Fibroblast of the aortic adventitia (primary cell): ENCODE measurements at regions not wholly inside any gene's neighbourhood (a gene's known extent, or its start where the extent isn't known, plus 50 kb on each side); places are given as distances from the start of the nearest gene placed in this dataset.

Source experiments
- DNase-seq: peaks from one replicate; pipeline ENCODE4 v3.0.0-alpha.2; 2010; ENCODE audit warnings: low read depth
- H3K4me3 ChIP-seq: 2 replicates; pipeline ENCODE4 v1.5.1; 2011; ENCODE audit warnings: low read depth, mild to moderate bottlenecking, control low read depth, low read length, moderate library complexity
- TF ChIP-seq, protein P1 (sequence below): IDR thresholded peaks from 2 replicates; pipeline ENCODE4 v1.5.1; 2011; ENCODE audit warnings: mild to moderate bottlenecking, low read length, control low read depth, inconsistent platforms; ENCODE audit not compliant: insufficient read depth

DNA sequence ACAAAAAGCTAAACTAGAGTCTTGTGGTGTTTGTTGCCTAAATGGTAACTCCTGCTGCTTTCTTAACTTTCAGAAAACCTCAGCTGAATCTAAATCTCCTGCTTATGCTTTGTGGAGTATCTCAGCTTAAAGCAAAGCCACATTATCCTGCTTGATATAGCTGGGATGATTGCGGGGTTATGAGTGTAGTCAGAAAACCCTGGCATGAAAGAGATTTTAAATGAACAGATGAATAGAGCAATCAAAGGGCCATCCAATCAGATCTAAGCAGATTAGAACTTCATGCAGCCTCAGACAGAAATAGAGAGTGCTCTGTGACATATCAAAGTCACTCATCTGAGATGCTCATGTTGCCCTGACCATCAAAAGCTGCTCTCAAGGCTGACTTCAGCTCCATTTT lies 305.5 kb downstream of the DMRT2 start:
- no peak for DNase-seq
- no peak overlapping the region for H3K4me3 ChIP-seq
- TF ChIP-seq, protein P1, sequence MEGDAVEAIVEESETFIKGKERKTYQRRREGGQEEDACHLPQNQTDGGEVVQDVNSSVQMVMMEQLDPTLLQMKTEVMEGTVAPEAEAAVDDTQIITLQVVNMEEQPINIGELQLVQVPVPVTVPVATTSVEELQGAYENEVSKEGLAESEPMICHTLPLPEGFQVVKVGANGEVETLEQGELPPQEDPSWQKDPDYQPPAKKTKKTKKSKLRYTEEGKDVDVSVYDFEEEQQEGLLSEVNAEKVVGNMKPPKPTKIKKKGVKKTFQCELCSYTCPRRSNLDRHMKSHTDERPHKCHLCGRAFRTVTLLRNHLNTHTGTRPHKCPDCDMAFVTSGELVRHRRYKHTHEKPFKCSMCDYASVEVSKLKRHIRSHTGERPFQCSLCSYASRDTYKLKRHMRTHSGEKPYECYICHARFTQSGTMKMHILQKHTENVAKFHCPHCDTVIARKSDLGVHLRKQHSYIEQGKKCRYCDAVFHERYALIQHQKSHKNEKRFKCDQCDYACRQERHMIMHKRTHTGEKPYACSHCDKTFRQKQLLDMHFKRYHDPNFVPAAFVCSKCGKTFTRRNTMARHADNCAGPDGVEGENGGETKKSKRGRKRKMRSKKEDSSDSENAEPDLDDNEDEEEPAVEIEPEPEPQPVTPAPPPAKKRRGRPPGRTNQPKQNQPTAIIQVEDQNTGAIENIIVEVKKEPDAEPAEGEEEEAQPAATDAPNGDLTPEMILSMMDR, result no peak

DNA sequence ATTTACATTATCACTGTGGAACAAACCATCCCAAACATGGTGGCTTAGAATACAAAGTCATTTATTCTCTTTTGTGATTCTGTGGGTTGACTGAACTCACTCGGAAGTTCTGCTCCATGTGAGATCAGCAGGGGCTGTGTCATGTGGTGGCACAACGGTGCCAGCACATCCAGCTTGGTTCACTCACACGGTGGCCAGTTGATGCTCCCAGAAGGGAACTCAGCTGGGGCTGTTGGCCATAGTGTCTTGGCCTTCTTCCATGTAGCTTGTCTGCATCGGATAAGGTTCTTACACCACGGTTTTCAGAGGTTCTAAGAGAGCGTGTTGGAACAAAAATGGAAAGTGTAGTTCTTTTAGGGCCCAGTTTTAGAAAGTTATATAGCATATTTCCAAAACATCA lies 312.7 kb downstream of the DMRT2 start:
- no peak overlapping the region for H3K4me3 ChIP-seq
- no peak for DNase-seq
- TF ChIP-seq, protein P1, result no peak

DNA sequence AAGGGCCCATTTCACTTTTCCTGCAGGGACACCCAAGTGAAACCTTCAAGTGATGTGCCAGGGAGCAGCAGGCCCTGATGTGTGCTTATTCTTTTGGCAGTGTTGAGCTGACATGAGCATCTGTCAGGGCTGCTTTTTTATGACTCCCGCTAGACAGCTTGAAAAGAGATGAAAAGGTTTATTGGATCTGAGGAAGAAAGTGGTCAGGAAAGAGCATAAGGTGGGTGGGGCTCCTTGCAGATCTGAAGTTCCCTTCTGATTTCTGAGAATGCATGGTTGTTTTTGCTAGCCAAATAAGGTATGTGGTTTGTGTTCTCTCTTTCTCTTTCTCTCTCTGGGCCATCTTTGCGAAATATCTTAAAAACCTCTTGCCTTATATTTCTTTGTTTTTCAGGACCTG lies 316.1 kb downstream of the DMRT2 start:
- DNase-seq, result no peak
- no peak overlapping the region for H3K4me3 ChIP-seq
- TF ChIP-seq, protein P1, result no peak

DNA sequence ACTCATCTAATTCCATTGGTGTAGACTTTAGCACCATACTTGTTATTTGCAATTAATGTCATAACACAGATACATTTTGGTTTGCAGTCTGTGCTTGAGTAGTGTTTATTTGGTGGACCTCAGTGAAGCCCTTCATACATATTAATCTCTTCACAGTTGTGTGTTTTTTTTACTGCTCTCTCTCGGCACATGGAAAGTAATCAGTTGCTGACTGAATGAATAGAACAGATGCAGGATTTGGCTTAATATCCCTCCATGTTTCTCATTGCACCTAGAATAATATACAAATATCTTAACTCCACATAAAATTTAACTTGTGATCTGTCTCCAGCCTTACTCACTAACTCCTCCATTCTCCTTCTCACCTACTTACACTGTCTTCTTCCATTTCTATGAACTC lies 319.1 kb downstream of the DMRT2 start:
- no peak overlapping the region for H3K4me3 ChIP-seq
- no peak for DNase-seq
- TF ChIP-seq, protein P1, result no peak

DNA sequence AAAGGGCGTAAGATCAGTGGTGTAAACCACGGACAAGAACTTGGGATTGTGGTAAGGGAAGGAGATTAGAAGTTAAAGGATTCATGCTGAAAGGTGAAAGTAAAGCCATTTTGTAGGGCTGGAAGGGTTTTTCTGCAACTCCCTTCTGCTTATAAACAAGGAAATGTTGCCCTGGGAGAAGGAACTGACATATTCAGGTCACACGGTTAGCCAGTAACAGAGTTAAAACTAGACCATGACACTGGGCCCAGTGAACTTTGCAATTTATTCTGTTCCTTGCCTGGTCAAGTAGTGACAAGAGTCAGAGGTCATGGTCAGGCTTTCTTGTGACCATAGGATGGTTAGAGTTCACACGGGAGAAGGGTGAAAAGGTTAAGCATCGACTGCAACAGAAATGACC lies 323.3 kb downstream of the DMRT2 start:
- H3K4me3 ChIP-seq, result no peak overlapping the region
- DNase-seq, result no peak
- TF ChIP-seq, protein P1, result no peak

DNA sequence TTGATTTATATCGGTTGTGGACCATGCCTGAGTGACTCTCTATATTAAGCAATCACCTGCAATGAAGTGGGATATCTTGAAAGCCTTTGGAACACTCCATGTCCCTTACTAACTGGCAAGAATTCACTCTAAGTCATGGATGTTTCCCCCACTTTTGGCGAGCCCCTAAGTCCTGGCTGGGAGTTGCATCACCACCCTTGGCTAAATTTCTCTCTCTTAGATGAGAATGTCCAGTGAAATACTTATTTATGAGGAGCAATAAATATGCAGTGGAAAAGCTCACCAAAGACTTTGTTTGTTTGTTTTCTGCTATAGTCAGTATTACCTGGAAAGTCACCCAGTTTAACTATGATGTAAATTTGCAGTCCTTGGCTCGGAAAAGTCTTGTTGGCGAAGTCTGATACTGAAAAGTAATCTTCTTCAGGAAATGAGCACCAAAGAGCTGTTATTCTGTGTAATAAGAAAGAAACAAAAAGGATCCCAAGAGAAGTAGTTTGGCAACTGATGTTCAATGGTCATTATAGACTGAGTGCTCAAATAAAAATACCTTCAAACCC lies 333.8 kb downstream of the DMRT2 start:
- no peak for DNase-seq
- H3K4me3 ChIP-seq, result no peak overlapping the region
- TF ChIP-seq, protein P1, result no peak

DNA sequence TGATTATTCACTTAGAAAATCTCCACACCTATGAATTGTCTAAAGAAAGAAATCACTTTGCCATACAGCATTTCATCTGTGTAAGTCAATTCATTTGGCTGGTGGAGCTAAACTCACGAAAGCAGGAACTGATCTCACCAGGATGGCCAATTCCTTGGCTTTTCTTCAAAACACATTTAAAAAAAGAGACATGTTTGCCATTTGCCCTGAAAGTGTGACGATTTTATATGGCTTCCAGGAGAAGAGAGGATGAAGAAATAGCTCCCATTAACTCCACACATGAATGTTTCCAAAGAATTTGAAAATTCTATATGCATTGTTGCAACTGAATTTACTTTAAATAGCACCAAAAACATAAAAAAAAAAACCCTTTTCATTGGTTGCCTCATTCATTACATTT lies 334.7 kb downstream of the DMRT2 start:
- no peak for DNase-seq
- TF ChIP-seq, protein P1, result no peak
- H3K4me3 ChIP-seq, result no peak overlapping the region
